Fibroblast of lung (primary cell): ENCODE measurements at regions not wholly inside any gene's neighbourhood (a gene's known extent, or its start where the extent isn't known, plus 50 kb on each side); places are given as distances from the start of the nearest gene placed in this dataset.
"Not testable (repeated sequence)": the region's sequence is repeated elsewhere in the genome, so short reads cannot be mapped to it uniquely, and the experiment has no call there.

Experiments used
- EZH2 ChIP-seq: IDR thresholded peaks from 2 replicates; pipeline ENCODE4 v1.5.1; 2012; ENCODE audit warnings: low read length, control low read depth, mild to moderate bottlenecking; ENCODE audit errors: missing control alignments
- TF ChIP-seq, protein P1 (sequence below), 2 donors: IDR thresholded peaks in 1 of 2; conservative IDR thresholded peaks in 1 of 2; 1 replicate in 1 of 2; 2 replicates in 1 of 2; pipeline ENCODE4 v1.5.1; 2011 to 2012; ENCODE audit warnings: low read length in 2 of 2, control low read depth in 1 of 2, inconsistent platforms in 1 of 2, low read depth in 1 of 2, mild to moderate bottlenecking in 1 of 2

DNA sequence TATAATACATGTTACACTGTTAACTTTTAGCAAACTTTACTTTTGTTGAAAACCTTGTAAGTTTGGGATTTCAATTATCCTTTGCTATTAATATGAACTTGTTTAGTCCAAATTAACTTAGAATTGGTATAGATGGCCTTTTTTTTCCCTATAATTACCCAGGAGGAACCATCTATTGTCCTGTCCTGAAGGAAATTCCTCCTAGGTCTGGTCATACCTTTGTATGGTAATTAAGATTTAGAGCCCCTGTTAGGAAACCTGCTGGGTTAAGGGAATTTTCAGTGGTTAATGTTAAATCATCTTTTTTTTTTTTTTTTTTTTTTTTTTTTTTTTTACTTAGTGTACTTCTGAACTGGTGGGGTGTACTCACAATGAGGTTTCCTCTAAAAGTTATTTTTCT, 2159.8 kb downstream of the TP53TG3F start:
- not testable (repeated sequence) for TF ChIP-seq EZH2
- TF ChIP-seq, protein P1, sequence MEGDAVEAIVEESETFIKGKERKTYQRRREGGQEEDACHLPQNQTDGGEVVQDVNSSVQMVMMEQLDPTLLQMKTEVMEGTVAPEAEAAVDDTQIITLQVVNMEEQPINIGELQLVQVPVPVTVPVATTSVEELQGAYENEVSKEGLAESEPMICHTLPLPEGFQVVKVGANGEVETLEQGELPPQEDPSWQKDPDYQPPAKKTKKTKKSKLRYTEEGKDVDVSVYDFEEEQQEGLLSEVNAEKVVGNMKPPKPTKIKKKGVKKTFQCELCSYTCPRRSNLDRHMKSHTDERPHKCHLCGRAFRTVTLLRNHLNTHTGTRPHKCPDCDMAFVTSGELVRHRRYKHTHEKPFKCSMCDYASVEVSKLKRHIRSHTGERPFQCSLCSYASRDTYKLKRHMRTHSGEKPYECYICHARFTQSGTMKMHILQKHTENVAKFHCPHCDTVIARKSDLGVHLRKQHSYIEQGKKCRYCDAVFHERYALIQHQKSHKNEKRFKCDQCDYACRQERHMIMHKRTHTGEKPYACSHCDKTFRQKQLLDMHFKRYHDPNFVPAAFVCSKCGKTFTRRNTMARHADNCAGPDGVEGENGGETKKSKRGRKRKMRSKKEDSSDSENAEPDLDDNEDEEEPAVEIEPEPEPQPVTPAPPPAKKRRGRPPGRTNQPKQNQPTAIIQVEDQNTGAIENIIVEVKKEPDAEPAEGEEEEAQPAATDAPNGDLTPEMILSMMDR (conservative IDR thresholded peaks at IDR 0.05 in 1 of 2, IDR thresholded peaks at IDR 0.05 in 1 of 2; ENCODE audit: low read depth in 1 of 2, low read length in 2 of 2) = not testable (repeated sequence)
